Activated CD4-positive, alpha-beta T cell treated with anti-CD3 and anti-CD28 coated beads, Interleukin-2, amount 50 U/mL, for 1 hour (primary cell): ENCODE measurements at regions not wholly inside any gene's neighbourhood (a gene's known extent, or its start where the extent isn't known, plus 50 kb on each side); places are given as distances from the start of the nearest gene placed in this dataset.

Source experiments
- DNase-seq: peaks from one replicate; pipeline ENCODE4 v3.0.0-alpha.2; 2020

DNA sequence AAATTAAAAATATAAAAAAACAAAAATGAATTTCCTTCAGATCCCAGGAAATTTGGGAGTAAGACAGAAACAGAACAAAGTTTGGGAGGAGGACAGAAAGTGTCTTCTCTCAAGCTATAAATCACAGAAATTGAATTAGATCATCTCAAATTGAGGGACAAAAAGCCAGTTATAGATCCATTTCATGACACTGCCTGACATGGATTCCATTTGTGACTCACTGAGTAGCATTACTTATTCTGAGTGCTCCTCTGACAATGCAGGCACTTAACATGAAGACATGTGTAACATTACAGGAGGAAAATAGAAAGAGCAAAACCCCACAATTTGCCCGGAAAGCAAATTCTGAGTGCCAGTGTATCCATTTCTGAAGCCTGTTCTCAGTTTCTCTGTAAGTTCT is 63.9 kb upstream of the CREB1 start:
- no peak for DNase-seq

DNA sequence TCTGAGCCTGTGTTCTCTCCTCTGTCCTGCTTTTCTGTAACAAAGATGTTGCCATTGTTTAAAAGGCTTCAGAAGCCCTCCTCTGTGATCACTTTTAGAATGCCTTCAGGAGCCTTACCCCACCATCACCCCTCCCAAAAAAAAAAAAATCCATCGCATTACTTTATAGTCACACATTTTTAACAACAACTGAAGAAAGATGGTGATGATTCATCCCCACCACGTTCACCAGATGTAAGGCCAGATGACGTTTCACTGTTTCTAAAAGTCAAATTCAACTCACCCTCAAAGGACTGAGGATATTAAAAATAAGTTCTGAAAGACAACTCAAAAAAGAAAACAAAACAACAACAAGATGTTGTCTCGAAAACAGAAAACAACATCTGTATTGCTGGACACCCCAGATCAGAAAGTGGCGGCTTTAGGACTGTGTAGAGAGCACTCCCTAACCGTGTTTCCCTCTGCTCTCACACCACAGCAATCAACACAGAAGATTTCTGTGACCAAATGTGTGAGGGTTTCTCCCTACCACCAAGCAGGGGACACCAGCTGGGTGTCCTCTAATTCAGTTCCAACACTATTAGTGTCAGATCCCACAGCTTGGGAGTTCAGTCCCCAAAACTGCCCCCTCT is 61.9 kb upstream of the CREB1 start:
- no peak for DNase-seq

DNA sequence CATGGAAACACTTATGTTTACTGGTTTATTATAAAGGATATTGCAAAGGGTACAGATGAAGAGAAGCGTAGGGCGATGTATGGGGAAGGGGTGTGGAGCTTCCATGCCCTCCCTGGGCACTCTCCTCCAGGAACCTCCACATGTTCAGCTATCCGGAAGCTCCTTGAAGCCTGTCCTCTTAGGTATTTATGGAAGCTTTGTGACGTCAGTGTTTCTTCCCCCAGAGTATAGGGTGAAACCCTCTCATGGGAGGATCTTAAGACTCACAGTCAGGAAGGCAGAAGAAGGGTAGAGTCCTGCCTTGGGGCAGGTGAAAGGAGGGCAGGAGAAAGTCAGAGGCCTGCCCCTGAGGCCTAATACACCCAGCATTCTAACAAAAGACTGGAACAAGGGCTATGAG is 61.3 kb upstream of the CREB1 start:
- no peak for DNase-seq

DNA sequence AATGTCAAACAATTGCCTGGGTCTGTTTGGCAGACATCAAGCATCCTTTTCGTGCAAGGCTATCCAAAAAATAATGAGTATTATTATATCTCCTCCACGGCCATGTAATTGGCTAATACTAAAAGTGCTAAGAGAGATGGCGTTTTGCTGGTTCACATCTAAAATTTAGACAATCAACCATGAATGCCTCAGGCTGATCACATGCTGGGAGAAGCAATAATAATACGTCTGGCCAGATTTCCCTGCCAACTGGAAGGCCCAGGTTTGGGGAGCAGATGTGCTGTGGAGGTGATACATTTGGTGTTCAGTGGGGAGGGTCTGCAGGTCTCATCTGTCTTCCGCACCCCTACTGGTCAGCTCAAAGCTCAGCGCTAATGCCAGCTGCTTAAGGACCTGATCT is 60.3 kb upstream of the CREB1 start:
- DNase-seq, result no peak

DNA sequence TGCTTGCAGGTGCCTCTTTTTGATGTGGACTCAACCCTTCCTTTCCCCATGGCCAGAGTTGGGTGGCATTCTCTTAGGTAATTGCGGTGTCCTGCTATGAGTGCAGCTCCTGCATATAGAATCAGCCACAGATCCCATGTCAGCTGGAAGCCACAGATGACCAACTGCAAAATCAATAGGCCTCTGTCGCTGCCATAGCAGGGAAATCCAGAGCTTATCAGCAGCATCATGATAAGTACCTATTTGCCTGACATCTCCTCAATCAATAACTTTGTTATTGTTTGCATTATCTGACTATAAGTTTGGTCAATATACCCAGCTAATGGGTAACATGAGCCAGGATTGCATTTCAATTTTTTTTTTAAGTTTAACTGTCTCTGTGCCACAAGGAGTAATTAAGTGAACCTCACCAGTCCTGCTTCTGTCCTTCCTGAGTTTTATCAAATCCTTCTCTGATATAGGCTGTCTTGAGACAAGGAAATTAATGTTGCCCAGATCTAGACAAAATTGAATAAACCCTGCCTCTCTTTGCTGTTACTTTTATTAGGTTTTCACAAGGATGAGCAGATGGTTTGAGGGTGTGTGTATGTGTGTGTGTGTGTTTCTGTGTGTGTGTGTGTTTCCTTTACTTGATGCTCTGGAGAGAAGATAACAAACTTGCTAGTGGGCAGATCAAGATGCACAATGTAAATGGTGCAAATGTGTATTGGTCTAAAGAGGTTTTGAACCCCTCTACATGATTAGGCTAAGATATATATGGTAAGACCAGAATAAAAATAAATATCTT is 59.6 kb upstream of the CREB1 start:
- DNase-seq, result no peak

DNA sequence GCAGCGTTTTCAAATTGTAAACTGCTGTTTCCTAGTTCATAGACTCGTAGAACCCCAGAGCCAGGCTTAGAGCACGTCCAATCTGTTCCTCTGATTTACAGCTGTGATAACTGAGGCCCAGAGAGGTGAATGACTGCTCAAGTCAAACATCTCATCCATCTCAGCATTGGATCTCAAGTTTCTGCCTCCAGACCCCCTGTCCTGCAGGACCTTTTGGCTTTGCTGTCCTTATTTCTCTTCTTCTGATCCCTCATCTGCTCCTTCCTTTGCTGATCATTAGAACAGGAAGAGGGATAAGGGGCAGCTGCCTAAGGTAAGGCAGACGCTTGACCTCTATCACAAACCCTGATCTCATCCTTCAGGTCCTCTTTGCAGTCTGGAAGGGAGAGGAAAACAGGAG is 58.5 kb upstream of the CREB1 start:
- DNase-seq, result no peak

DNA sequence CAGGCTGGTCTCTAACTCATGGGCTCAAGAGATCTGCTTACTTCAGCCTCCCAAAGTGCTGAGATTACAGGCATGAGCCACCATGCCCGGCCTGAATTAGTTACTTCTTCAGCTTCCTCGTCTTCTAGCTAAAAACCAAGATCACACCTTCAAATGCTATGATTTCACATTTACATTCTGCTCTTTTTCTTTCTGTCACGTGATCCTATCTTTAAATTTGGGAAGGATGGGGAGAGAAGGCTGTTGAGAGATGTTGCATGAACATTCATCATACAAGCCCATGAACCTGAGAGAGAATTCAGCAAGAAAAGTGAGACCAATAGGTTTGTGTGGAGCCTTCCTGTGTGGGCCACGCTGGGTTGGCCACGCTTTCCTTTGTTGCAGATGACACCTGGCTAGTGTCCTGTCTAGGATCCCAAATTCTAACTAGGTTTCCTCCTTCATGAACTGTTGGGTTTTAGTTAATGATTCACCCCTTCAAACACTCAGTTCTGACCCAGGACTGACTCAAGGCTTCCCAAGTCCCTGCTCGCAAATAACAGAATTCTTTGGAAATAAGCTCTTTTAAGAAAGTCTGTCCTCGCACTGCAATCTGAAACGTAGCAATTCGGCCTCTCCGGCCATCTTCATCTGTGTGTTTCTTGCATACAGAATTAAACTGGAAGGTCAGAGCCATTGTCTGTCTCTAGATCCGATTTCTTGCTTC is 57.3 kb upstream of the CREB1 start:
- no peak for DNase-seq

DNA sequence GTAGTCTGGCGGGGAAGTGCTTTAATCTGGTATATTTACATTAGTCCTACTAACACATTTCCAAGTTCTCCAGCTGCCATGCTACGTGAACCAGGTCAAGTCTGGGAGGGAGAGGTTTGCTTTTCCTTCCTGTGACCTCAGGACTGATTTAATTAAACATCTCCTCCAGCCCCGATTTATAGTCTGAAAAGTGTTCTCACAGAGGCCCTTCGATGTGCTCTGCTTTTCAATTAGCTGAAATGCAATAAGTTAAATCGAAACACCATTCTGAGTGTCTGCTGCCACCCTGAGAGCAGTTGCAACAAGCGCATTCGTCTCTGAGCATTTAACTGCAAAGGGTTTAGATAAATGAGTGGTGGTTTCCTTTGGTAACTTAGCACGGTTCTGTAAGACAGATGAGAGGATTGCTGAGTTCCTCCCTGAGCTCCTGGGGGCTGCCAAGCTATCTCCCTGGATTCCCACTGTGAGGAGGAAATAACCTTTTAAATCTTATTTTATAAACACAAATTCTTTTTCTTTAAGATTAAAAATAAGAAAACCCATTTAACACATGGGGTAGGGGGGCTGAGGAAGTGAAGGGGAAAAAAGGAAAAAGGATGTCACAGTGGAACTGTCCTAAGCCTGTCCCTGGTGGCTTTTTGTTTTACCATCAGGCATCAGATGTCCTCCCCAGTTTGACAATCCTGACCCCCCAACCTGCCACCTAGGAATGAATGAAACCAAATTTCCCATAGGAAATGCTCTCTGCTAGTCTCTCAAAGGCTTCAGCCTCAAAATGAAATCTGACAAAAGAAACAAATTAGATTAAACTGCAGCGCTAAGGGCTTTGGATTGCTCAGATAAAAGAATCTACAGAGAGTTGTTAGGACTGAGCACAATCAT is 56.5 kb upstream of the CREB1 start:
- peak; percentile 11 for DNase-seq

DNA sequence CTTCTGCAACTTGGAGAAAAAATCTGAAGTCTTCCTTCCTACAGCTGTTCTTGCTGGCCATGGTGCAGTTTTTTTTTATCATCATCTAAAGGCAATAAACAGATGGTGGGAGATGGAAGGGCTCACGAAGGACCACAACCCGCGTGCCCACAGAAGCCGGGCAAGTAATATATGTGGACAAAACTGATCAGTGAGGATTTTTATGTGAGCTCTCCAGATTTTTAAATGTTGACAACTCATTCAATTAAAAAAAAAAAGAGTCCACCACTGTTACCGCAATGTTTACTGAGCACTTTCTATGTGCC is 55.9 kb upstream of the CREB1 start:
- DNase-seq, result no peak

DNA sequence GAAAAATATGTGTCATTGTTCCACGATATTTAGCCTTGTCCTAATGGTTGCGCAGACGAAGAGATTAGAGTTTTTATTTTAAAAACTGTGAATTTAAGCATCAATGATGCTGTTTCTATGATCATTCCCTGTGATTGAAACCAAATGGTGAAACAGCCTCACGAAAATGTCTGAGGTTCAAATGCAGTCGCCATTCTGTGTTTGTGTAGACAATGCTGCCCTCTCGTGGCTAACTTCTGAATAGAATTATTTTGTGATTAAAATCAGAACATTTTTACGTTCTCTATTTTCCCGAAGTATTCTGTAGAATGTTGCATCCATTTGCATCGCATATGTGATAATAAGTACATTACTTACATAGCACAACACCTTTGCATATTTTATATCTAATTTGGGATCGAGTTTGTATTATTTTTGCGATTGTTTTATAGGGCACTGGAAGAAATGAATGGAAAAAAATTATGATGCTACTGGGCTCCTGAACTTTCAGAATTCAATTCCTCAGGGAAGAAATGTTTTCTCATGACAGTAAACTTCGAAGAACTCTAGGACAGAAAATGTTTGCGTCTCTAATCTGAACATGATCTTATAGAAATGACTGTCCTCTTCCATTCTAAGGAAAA is 54.8 kb upstream of the CREB1 start:
- peak; percentile 29 for DNase-seq

DNA sequence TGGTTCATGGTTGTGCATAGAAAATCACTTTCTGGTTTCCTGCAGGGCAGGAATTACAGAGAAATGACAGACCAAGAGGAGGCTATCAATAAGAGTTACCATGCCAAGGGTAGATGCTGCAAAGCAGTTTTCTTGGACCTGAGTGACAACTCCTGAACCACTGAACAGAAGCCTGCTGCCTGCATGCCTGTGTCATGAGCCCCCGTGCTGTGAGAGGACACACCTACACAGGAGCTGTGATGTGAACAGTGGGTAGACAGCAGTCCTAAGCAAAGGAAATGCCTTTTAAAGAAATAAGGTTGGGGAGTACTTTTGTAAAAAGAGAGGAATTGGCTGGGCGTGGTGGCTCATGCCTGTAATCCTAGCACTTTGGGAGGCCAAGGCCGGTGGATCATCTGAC is 54.2 kb upstream of the CREB1 start:
- no peak for DNase-seq

DNA sequence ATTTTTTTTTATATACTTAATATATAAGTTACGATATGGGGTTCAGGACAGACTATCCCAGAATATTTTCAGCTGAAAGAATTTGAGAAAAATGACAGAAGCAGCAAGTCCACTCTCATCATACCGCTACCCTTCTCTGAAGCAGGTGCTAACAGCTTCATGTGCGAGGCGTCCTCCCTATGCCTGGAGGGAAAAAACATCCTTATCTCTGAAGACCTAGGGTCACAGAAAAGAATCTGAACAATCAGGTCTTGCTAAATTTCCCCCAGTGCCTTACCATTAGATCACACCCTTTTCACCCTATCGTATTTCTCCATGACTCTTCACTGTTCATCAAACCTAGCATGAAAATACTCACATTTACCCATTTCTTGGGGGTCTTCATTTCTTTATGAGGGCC is 51.9 kb upstream of the CREB1 start:
- no peak for DNase-seq

DNA sequence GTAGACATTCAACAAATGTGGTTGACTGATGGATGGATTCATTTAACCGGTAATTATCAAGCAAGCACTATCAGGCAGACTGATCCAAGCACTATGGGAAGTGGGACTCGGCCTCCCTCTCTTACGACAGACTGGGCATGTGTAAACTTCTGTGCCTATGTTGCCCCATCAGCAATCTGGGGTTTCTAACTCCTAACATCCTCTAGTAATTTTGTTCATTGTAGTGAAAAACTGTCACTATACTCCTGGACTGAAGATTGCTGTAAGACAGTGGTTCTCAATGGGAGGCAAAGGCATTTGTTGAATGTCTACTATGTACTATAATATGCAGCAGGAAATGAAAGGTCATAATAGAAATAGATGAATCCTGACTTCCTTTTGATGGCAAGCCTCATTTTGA is 51.2 kb upstream of the CREB1 start:
- DNase-seq, result no peak

DNA sequence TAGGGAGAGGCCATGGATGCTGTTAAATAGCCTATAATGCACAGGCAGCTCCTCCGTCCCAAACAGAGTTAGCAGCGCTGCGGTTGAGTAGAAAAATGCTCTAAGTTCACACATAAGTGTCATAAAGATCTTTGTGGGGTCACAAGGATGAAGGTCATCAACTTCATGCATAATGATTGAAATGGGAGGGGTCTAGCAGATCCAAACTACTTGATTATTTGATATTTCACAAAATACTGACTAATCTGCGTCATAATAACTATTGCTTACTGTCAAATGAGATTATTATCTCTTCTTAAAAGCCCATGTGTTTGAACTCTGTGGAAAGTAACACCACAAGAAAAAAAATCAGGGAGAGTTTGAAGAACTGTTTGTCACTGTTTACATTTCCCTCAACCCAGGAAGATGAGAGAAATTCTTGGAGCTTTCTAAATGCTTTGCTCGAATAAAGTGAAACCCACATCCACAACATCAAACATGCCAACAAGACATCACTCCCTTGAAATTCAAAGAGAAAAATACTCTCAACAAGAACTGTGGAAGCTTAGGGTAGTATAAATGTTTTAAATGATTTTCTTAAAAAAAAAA is 50.5 kb upstream of the CREB1 start:
- DNase-seq, result no peak
